ENCODE measurements at regions not wholly inside any gene's neighbourhood (a gene's known extent, or its start where the extent isn't known, plus 50 kb on each side); places are given as distances from the start of the nearest gene placed in this dataset.

DNA sequence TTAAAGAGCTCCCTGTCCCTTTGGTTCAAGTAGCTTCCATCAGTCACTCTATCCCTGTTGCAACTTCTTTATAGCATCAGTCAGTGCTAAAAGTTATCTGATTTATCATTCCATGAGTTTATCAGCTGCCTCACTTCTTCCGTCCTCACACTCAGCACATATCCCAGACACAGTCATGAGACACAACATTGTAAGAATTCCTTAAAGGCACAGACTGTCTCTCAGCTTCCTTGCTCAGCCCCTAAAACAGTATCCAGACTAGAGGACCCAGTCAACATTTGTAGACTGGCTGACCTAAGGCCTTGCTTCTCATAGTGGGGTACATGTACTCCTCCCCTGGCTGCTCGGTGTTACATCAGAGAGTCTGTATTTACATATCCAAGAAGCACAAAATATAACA lies 164.9 kb upstream of the ADGRL2 start:
- Histone ChIP-seq H3K36me3 (ENCODE audit: control insufficient read depth, insufficient read depth, low read length) (no peaks in the 10 kb centered on the region), H3K9me3 (ENCODE audit: control insufficient read depth, low read length) (no peaks in the 10 kb centered on the region), H3K27ac (ENCODE audit: low read depth, low read length, severe bottlenecking) (peak overlapping the region; percentile 62), H3K4me1 (ENCODE audit: control insufficient read depth, insufficient read depth, low read length, poor library complexity, severe bottlenecking) (no peaks in the 10 kb centered on the region), H3K4me3 (ENCODE audit: extremely low read depth, insufficient read depth, low read length, poor library complexity, severe bottlenecking) (no peak overlapping the region)
- WGBS, 2 experiments (ENCODE audit: insufficient coverage in 2 of 2): 55% methylated on average over 1 of the region's 2 CpGs; no CpG with 5 or more reads in 1 of the 2 experiments

DNA sequence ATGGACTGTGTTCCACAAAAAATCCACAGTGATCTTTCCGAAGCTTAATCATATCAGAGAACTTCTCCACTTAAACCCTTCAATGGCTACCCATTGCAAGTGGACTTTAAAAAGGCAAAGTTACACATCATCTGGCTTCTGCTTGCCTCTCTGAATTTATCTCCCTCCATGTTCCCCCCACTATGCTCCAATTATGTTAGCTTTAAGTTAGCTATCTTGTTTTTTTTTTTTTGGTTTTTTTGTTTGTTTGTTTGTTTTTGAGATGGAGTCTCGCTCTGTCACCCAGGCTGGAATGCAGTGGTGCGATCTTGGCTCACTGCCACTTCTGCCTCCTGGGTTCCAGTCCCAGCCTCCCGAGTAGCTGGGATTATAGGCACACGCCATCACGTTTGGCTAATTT lies 166.4 kb upstream of the ADGRL2 start:
- H3K27ac ChIP-seq (ENCODE audit: low read depth, low read length, severe bottlenecking): no peak overlapping the region
- no peaks in the 10 kb centered on the region for H3K9me3 ChIP-seq (ENCODE audit: control insufficient read depth, low read length)
- H3K4me3 ChIP-seq (ENCODE audit: extremely low read depth, insufficient read depth, low read length, poor library complexity, severe bottlenecking): no peak overlapping the region
- H3K36me3 ChIP-seq (ENCODE audit: control insufficient read depth, insufficient read depth, low read length): no peaks in the 10 kb centered on the region
- no peaks in the 10 kb centered on the region for H3K4me1 ChIP-seq (ENCODE audit: control insufficient read depth, insufficient read depth, low read length, poor library complexity, severe bottlenecking)
- 88 to 100% methylated on average over 6 of the region's 6 CpGs for WGBS, 2 experiments (ENCODE audit: insufficient coverage in 2 of 2)

DNA sequence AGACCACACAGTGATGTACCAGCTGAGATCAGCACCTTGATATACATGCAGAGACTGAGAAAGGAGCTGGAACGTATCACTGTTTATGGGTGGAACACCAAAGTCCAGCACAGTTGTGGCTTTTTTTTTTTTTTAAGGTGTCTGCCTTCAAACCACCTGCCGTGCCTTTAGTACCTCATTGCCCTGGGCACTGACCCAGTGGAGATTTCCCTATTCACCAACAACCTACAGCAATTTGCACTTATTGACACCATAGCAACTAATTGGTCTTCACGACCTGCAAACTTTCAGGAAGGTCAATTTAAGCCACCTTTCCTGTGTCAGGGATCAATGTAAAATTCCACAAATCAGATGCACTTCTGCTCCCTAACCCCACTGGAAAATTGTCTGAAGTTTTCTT lies 181.6 kb upstream of the ADGRL2 start:
- Histone ChIP-seq H3K9me3 (ENCODE audit: control insufficient read depth, low read length) (peaks cover 3% of the 10 kb centered on the region), H3K4me1 (ENCODE audit: control insufficient read depth, insufficient read depth, low read length, poor library complexity, severe bottlenecking) (no peaks in the 10 kb centered on the region), H3K27ac (ENCODE audit: low read depth, low read length, severe bottlenecking) (no peak overlapping the region), H3K36me3 (ENCODE audit: control insufficient read depth, insufficient read depth, low read length) (no peaks in the 10 kb centered on the region), H3K4me3 (ENCODE audit: extremely low read depth, insufficient read depth, low read length, poor library complexity, severe bottlenecking) (no peak overlapping the region)
- 8 to 45% methylated on average over 2 to 3 of the region's 3 CpGs for WGBS, 2 experiments (ENCODE audit: insufficient coverage in 2 of 2)

DNA sequence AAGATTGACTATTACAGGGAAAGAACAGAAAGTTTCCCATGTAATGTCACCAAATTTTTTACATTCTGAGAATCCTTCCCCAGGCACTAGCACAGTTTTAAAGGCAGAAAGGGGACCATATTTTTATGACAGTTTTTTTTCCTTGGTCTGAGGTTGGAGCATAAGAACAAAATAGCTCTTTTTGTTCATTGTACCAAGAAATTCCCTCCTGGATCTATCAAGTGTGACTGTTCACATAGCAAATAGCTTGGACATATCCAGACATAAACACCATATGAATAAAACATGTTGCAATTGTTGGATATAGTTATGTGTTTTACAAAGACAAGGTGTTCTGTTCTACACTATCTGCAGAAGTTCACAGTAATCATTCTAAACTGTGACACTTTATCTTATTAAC lies 182.4 kb upstream of the ADGRL2 start:
- H3K9me3 ChIP-seq (ENCODE audit: control insufficient read depth, low read length): peaks cover 3% of the 10 kb centered on the region
- H3K36me3 ChIP-seq (ENCODE audit: control insufficient read depth, insufficient read depth, low read length): no peaks in the 10 kb centered on the region
- no peaks in the 10 kb centered on the region for H3K4me1 ChIP-seq (ENCODE audit: control insufficient read depth, insufficient read depth, low read length, poor library complexity, severe bottlenecking)
- H3K27ac ChIP-seq (ENCODE audit: low read depth, low read length, severe bottlenecking): no peak overlapping the region
- H3K4me3 ChIP-seq (ENCODE audit: extremely low read depth, insufficient read depth, low read length, poor library complexity, severe bottlenecking): no peak overlapping the region

DNA sequence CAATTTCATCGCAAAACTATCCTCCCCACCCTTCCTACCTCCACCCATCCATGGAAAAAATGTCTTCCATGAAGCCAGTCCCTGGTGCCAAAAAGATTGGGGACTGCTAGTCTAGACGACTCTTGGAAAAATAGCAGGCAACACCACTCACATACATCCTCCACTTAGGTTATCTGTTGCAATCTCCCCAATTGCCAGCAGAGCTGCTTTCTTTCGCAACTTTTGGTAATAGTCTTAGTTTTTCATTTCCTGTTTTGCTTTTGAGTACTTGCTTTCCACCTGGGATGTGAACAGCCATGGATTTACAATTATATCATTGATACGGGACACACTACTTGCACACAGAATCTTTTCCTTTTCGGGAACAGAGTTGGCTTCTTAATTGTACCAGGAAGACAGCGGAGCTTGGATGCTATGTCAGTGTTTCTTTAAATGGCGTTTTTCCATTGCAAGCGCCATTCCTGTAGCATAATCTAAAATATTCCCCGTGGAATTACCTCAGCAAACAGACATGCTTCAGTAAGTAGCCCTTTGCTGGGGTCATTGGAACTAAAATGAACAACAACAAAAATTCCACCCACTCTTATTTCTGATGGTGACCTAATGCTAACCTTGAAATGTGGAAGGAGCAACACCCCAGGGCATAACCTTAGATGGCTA lies 183.3 kb upstream of the ADGRL2 start:
- WGBS, 2 experiments (ENCODE audit: insufficient coverage in 2 of 2): 96 to 100% methylated on average over 6 of the region's 9 CpGs
- H3K36me3 ChIP-seq (ENCODE audit: control insufficient read depth, insufficient read depth, low read length): no peaks in the 10 kb centered on the region
- H3K4me1 ChIP-seq (ENCODE audit: control insufficient read depth, insufficient read depth, low read length, poor library complexity, severe bottlenecking): no peaks in the 10 kb centered on the region
- peaks cover 3% of the 10 kb centered on the region for H3K9me3 ChIP-seq (ENCODE audit: control insufficient read depth, low read length)
- H3K4me3 ChIP-seq (ENCODE audit: extremely low read depth, insufficient read depth, low read length, poor library complexity, severe bottlenecking): no peak overlapping the region
- H3K27ac ChIP-seq (ENCODE audit: low read depth, low read length, severe bottlenecking): no peak overlapping the region

DNA sequence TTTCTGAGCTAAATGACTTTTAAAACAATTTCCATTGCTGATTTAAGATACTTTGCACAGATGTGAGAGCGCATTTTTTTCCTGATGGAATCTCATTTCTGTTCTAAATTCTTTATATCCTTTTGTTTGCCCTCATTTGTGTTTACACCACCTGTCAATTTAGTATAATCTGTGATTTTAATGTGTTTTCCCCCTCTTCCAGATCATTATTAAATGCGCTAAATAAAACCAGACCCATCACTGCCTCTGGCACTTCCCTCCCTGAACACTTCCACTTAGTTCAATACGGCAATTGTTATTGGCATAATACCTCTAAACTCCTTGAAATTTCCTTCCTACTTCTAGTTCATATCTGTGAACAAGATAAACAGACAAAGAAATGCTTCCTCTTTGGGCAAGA lies 186.9 kb upstream of the ADGRL2 start:
- WGBS, 2 experiments (ENCODE audit: insufficient coverage in 2 of 2): 95 to 100% methylated on average over 2 of the region's 3 CpGs
- Histone ChIP-seq H3K9me3 (ENCODE audit: control insufficient read depth, low read length) (peaks cover 3% of the 10 kb centered on the region), H3K36me3 (ENCODE audit: control insufficient read depth, insufficient read depth, low read length) (no peaks in the 10 kb centered on the region), H3K4me1 (ENCODE audit: control insufficient read depth, insufficient read depth, low read length, poor library complexity, severe bottlenecking) (no peaks in the 10 kb centered on the region), H3K27ac (ENCODE audit: low read depth, low read length, severe bottlenecking) (no peak overlapping the region), H3K4me3 (ENCODE audit: extremely low read depth, insufficient read depth, low read length, poor library complexity, severe bottlenecking) (no peak overlapping the region)

DNA sequence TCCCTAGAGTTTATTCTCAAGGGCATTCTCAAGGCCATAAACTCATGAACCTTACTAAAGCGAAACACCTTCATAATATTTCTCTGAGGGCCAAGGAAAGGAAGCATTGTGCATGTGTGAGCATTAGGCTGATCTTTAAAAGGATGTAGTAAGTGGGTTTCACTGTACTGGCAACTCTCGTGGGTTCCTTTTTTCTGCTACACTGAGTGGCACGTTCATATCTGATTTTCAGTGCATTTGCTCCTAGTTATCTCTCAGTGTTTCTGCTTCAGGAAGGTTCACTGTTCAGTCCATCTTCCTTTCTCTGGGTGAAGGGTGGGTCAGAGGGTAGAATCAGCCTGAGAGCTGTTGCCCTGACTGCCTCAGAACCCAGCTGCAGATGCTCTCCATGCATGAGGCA lies 192.8 kb upstream of the ADGRL2 start:
- no peaks in the 10 kb centered on the region for H3K4me1 ChIP-seq (ENCODE audit: control insufficient read depth, insufficient read depth, low read length, poor library complexity, severe bottlenecking)
- no peaks in the 10 kb centered on the region for H3K9me3 ChIP-seq (ENCODE audit: control insufficient read depth, low read length)
- no peaks in the 10 kb centered on the region for H3K36me3 ChIP-seq (ENCODE audit: control insufficient read depth, insufficient read depth, low read length)
- 83 to 92% methylated on average over 2 of the region's 3 CpGs for WGBS, 2 experiments (ENCODE audit: insufficient coverage in 2 of 2)
- H3K4me3 ChIP-seq (ENCODE audit: extremely low read depth, insufficient read depth, low read length, poor library complexity, severe bottlenecking): no peak overlapping the region
- no peak overlapping the region for H3K27ac ChIP-seq (ENCODE audit: low read depth, low read length, severe bottlenecking)

DNA sequence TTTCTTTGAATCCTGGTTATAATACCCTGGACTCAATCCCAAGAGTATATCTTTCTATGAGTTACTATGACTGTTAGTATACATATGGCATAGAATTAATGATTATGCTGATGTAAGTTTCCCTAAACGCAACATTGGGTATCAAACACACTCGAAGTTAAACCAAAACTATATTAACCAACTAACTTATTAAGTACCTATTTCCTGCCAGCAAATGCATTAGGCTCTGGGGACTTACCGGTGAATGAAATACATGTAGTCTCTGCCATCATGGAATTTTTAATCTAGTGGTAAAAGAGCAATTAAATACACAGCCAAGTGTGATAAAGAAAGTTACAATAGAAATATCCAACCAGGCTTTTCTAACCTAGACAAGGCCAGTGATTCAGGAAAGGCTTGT lies 193.6 kb upstream of the ADGRL2 start:
- H3K4me1 ChIP-seq (ENCODE audit: control insufficient read depth, insufficient read depth, low read length, poor library complexity, severe bottlenecking): no peaks in the 10 kb centered on the region
- H3K4me3 ChIP-seq (ENCODE audit: extremely low read depth, insufficient read depth, low read length, poor library complexity, severe bottlenecking): no peak overlapping the region
- 60% methylated on average over 1 of the region's 3 CpGs; no CpG with 5 or more reads in 1 of the 2 experiments for WGBS, 2 experiments (ENCODE audit: insufficient coverage in 2 of 2)
- H3K36me3 ChIP-seq (ENCODE audit: control insufficient read depth, insufficient read depth, low read length): no peaks in the 10 kb centered on the region
- H3K9me3 ChIP-seq (ENCODE audit: control insufficient read depth, low read length): no peaks in the 10 kb centered on the region
- no peak overlapping the region for H3K27ac ChIP-seq (ENCODE audit: low read depth, low read length, severe bottlenecking)

DNA sequence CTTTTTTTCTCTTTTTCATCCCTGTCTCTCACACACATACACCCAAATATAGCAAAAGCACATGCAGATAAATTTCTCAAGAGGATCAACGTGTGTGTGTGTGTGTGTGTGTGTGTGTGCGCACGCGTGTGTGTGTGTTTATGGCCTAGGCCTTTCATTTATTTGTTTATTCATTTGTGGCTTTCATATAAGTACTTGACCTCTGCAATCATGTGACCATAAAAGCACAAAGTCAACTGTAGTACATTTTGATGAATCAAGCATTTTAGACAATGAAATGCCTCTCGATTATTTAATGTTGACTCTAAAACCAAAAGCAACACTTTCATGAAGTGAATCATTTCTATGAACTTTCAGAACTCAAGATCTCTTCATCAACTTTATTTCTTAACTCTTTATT lies 194.1 kb upstream of the ADGRL2 start:
- no peaks in the 10 kb centered on the region for H3K9me3 ChIP-seq (ENCODE audit: control insufficient read depth, low read length)
- 89% methylated on average over 1 of the region's 5 CpGs; no CpG with 5 or more reads in 1 of the 2 experiments for WGBS, 2 experiments (ENCODE audit: insufficient coverage in 2 of 2)

DNA sequence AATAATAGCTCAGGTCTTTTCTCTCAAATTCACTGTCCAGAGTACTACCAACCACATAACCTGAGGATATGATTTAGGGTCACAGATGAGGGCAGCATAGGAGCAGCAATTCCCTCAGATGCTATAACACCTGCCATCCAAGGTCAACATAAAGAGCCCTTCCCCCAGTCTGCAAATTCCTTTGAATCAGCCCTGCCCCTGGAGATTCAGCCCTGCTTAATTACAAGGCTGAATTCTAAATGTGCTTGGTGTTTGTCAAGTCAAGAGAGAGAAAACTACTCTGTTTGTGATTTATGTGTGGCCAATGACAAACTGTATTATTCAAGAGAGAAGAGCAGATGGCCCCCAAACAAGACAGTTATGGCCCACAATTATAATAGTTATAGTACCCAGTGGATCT lies 195.7 kb upstream of the ADGRL2 start:
- Histone ChIP-seq H3K27ac (ENCODE audit: low read depth, low read length, severe bottlenecking) (no peak overlapping the region), H3K4me3 (ENCODE audit: extremely low read depth, insufficient read depth, low read length, poor library complexity, severe bottlenecking) (no peak overlapping the region), H3K9me3 (ENCODE audit: control insufficient read depth, low read length) (no peaks in the 10 kb centered on the region), H3K4me1 (ENCODE audit: control insufficient read depth, insufficient read depth, low read length, poor library complexity, severe bottlenecking) (no peaks in the 10 kb centered on the region), H3K36me3 (ENCODE audit: control insufficient read depth, insufficient read depth, low read length) (no peaks in the 10 kb centered on the region)

More for the DNA sequence above, 194.1 kb upstream of the ADGRL2 start:
- Histone ChIP-seq H3K36me3 (ENCODE audit: control insufficient read depth, insufficient read depth, low read length) (no peaks in the 10 kb centered on the region), H3K4me3 (ENCODE audit: extremely low read depth, insufficient read depth, low read length, poor library complexity, severe bottlenecking) (no peak overlapping the region), H3K27ac (ENCODE audit: low read depth, low read length, severe bottlenecking) (no peak overlapping the region), H3K4me1 (ENCODE audit: control insufficient read depth, insufficient read depth, low read length, poor library complexity, severe bottlenecking) (no peaks in the 10 kb centered on the region)

DNA sequence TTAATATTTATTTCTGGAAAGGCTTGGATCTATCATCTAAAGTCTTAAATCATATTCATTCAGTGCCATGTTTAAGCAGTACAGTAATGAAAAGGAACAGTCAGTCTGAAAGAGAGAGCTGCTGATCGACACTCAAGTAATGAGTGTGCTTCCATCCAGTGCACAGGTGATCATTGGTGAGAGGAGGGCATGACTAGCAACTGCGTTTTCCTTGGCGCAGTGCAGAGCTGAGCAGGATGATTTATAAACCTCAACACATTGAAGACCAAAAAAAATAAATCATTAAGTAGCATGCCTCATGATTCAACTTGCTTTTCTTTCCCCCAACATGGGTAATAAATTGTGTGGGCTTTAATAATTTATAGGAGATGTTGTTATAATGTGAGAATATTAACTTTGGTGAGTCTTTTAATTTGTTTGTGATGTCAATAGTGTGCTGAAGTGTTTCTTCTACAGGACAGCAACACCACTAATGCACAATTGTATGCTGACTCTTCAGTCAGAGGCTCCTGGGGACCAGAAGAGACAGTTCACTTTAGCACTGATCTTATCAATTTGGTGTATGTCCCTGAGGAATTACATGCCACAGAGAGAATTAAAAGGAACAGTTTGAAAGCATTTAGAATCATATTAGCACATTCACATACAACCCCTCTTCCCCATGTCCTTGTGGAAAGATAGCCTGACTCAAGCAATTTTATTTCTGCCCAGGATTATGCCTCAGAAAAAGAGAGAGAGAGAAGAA lies 199.7 kb upstream of the ADGRL2 start:
- Histone ChIP-seq H3K36me3 (ENCODE audit: control insufficient read depth, insufficient read depth, low read length) (no peaks in the 10 kb centered on the region), H3K4me3 (ENCODE audit: extremely low read depth, insufficient read depth, low read length, poor library complexity, severe bottlenecking) (no peak overlapping the region), H3K4me1 (ENCODE audit: control insufficient read depth, insufficient read depth, low read length, poor library complexity, severe bottlenecking) (no peaks in the 10 kb centered on the region), H3K9me3 (ENCODE audit: control insufficient read depth, low read length) (no peaks in the 10 kb centered on the region), H3K27ac (ENCODE audit: low read depth, low read length, severe bottlenecking) (no peak overlapping the region)
- WGBS, 2 experiments (ENCODE audit: insufficient coverage in 2 of 2): 100% methylated on average over 1 of the region's 3 CpGs; no CpG with 5 or more reads in 1 of the 2 experiments
